Nephron (organoid): ENCODE measurements at regions not wholly inside any gene's neighbourhood (a gene's known extent, or its start where the extent isn't known, plus 50 kb on each side); places are given as distances from the start of the nearest gene placed in this dataset.

Experiments
- H3K27ac Mint-ChIP-seq, 3 experiments: 2 replicates each; pipeline ENCODE4 v1.8.0; 2020; ENCODE audit warnings: mixed read lengths in 3 of 3, mild to moderate bottlenecking in 2 of 3, moderate library complexity in 1 of 3
- H3K27me3 Mint-ChIP-seq: 2 replicates; pipeline ENCODE4 v1.8.0; 2021; ENCODE audit warnings: low read depth, mild to moderate bottlenecking, moderate library complexity, mixed read lengths
- H3K36me3 Mint-ChIP-seq: 2 replicates; pipeline ENCODE4 v1.8.0; 2020; ENCODE audit warnings: low read depth, mixed read lengths
- H3K4me1 Mint-ChIP-seq: 2 replicates; pipeline ENCODE4 v1.8.0; 2020; ENCODE audit warnings: mixed read lengths
- H3K4me3 Mint-ChIP-seq, 3 experiments: 2 replicates each; pipeline ENCODE4 v1.8.0; 2020; ENCODE audit warnings: mild to moderate bottlenecking in 3 of 3, mixed read lengths in 3 of 3, moderate library complexity in 2 of 3
- H3K9me3 Mint-ChIP-seq: 2 replicates; pipeline ENCODE4 v1.8.0; 2020; ENCODE audit warnings: mixed read lengths
- CTCF ChIP-seq, 3 experiments: fragments of 200-600 bp; sonication (generic); IDR thresholded peaks; one replicate each; pipeline ENCODE4 v1.5.0; 2021; ENCODE audit warnings: antibody characterized with exemption in 3 of 3; ENCODE audit not compliant: unreplicated experiment in 3 of 3

DNA sequence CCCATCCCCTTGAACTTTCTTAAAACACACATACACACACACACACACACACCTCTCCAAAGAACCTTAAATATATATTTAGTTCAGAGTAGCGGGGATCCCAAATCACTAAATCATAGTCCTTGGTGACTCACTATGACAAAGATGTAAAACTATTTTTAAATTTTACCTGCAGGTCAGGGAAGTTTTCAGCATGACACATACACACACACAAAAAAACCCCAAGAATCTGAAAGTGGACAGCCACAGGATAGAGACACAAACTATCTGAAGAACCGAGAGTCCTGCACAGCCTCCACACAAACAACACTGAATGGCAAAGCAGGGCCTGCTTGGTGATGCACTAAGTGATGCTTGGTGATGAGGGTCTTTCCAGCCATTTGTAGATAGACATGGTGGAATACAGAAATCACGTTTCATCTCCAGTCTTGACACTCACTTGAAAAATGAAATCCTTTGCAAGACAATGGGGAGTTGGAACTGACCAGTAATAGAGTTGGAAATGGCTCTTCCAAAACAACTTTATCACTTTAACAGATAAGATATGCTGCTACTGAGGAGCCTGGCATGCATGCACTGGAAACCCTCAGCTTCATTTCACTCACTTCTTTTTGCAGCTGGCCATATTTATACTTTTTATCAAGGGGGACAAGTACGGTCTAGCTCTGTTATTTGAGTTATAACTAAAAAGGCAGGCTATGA lies 307.3 kb downstream of the RAPGEF2 start:
- H3K27me3 Mint-ChIP-seq: no peaks in the 10 kb centered on the region
- no peaks in the 10 kb centered on the region for H3K36me3 Mint-ChIP-seq
- TF ChIP-seq CTCF (IDR thresholded peaks at IDR 0.05; ENCODE audit: unreplicated experiment in 3 of 3): no peak
- no peaks in the 10 kb centered on the region for H3K9me3 Mint-ChIP-seq
- H3K4me1 Mint-ChIP-seq: peaks cover 13% of the 10 kb centered on the region
- no peak overlapping the region for H3K4me3 Mint-ChIP-seq
- no peak overlapping the region for H3K27ac Mint-ChIP-seq

- Mint-ChIP-seq H3K4me1 (peaks cover 13% of the 10 kb centered on the region), H3K36me3 (no peaks in the 10 kb centered on the region), H3K9me3 (no peaks in the 10 kb centered on the region), H3K27me3 (peaks cover 4% of the 10 kb centered on the region), H3K27ac (no peak overlapping the region), H3K4me3 (no peak overlapping the region)
- no peak for TF ChIP-seq CTCF (IDR thresholded peaks at IDR 0.05; ENCODE audit: unreplicated experiment in 3 of 3)
Measured at GRCh38 chr4:159410891-159411290, 308.0 kb downstream of the RAPGEF2 start.

DNA sequence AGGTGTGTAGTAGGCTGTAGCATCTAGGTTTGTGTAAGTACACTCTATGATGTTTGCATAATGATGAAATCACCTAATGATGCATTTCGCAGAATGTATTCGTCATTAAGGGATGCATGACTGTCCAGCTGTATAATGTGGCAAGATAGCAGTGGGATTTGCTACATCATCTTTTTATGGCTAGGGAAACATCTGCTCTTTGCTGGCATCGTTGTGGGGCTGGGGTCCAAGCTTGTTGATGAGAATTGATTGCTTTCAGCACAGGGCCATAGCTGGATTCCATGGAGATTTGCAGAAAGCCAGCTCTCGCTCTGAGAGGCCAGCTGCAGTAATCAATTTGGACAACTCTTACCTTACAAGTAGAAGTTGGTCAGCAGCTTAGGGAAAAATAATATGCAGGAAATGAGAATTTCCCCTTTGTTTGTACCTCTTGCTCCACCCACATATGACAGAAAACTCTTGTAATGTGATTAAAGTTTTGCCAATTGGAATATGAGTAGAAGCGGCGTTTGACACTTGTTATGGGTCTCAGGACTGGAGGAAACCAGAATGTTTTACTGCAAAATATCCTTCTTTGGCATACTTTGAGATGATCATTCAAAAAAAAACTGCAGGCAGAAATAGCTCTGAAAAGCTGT lies 310.5 kb downstream of the RAPGEF2 start:
- Mint-ChIP-seq H3K9me3 (peaks cover 6% of the 10 kb centered on the region), H3K36me3 (no peaks in the 10 kb centered on the region), H3K27ac (no peak overlapping the region), H3K4me1 (peaks cover 18% of the 10 kb centered on the region), H3K4me3 (no peak overlapping the region), H3K27me3 (peaks cover 4% of the 10 kb centered on the region)
- no peak for TF ChIP-seq CTCF (IDR thresholded peaks at IDR 0.05; ENCODE audit: unreplicated experiment in 3 of 3)

- peaks cover 6% of the 10 kb centered on the region for H3K9me3 Mint-ChIP-seq
- TF ChIP-seq CTCF (IDR thresholded peaks at IDR 0.05; ENCODE audit: unreplicated experiment in 3 of 3): no peak
- H3K4me3 Mint-ChIP-seq: no peak overlapping the region
- H3K4me1 Mint-ChIP-seq: peaks cover 18% of the 10 kb centered on the region
- peaks cover 4% of the 10 kb centered on the region for H3K27me3 Mint-ChIP-seq
- H3K36me3 Mint-ChIP-seq: no peaks in the 10 kb centered on the region
- H3K27ac Mint-ChIP-seq: no peak overlapping the region
Measured at GRCh38 chr4:159414305-159414704, 311.4 kb downstream of the RAPGEF2 start.

- Mint-ChIP-seq H3K36me3 (no peaks in the 10 kb centered on the region), H3K27me3 (peaks cover 4% of the 10 kb centered on the region), H3K4me1 (peaks cover 18% of the 10 kb centered on the region), H3K9me3 (peaks cover 9% of the 10 kb centered on the region), H3K27ac (no peak overlapping the region), H3K4me3 (no peak overlapping the region)
- no peak for TF ChIP-seq CTCF (IDR thresholded peaks at IDR 0.05; ENCODE audit: unreplicated experiment in 3 of 3)
Measured at GRCh38 chr4:159416073-159416472, 313.2 kb downstream of the RAPGEF2 start.

DNA sequence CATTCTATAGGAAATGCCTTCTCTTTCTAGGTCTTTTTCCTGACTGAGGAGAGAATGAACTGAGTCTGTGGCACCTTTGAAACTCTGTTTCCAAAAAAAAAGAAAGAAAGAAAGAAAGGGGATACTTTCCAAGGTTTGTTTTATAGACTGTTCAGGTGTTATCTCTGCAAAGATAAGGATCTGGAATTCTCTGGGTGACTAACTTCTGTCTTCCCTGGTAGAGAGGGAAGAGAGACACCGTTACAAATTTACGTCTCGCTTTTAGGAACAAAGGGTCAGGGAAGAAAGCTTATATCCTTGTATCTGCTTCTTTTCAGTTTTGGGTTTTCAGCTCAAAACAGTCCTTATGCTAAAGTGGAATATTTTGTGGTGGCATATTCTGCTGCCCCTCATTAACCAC lies 314.1 kb downstream of the RAPGEF2 start:
- H3K4me1 Mint-ChIP-seq: peaks cover 18% of the 10 kb centered on the region
- H3K9me3 Mint-ChIP-seq: peaks cover 9% of the 10 kb centered on the region
- H3K27ac Mint-ChIP-seq: no peak overlapping the region
- H3K27me3 Mint-ChIP-seq: peaks cover 4% of the 10 kb centered on the region
- TF ChIP-seq CTCF (IDR thresholded peaks at IDR 0.05; ENCODE audit: unreplicated experiment in 3 of 3): no peak
- H3K4me3 Mint-ChIP-seq: no peak overlapping the region
- no peaks in the 10 kb centered on the region for H3K36me3 Mint-ChIP-seq
